Mammary epithelial cell (primary cell): ENCODE measurements at regions not wholly inside any gene's neighbourhood (a gene's known extent, or its start where the extent isn't known, plus 50 kb on each side); places are given as distances from the start of the nearest gene placed in this dataset.

ENCODE experiments used
- CTCF ChIP-seq, 2 donors: IDR thresholded peaks in 1 of 2; conservative IDR thresholded peaks in 1 of 2; 2 replicates each; pipeline ENCODE4 v1.5.1; 2011 to 2012; ENCODE audit warnings: inconsistent platforms in 2 of 2, low read length in 2 of 2, mild to moderate bottlenecking in 2 of 2, control low read depth in 1 of 2, low read depth in 1 of 2; ENCODE audit not compliant: insufficient read depth in 1 of 2; ENCODE audit errors: extremely low read depth in 1 of 2
- EZH2 ChIP-seq: IDR thresholded peaks from 2 replicates; pipeline ENCODE4 v1.6.1; 2012; ENCODE audit warnings: low read length, inconsistent platforms, borderline replicate concordance

GRCh38 chr4:145414841-145415240, 66.8 kb upstream of the SMAD1 start:
- TF ChIP-seq CTCF (conservative IDR thresholded peaks at IDR 0.05 in 1 of 2, IDR thresholded peaks at IDR 0.05 in 1 of 2; ENCODE audit: extremely low read depth in 1 of 2, insufficient read depth in 1 of 2, low read depth in 1 of 2, low read length in 2 of 2) = no peak
- TF ChIP-seq EZH2 = no peak
